GM19043 (cell line): ENCODE measurements at regions not wholly inside any gene's neighbourhood (a gene's known extent, or its start where the extent isn't known, plus 50 kb on each side); places are given as distances from the start of the nearest gene placed in this dataset.

Experiments
- ATAC-seq: cut with Tn5 transposase; IDR thresholded peaks from one replicate; pipeline ENCODE4 v1.9.1; 2021; ENCODE audit warnings: low read depth; ENCODE audit not compliant: unreplicated experiment

DNA sequence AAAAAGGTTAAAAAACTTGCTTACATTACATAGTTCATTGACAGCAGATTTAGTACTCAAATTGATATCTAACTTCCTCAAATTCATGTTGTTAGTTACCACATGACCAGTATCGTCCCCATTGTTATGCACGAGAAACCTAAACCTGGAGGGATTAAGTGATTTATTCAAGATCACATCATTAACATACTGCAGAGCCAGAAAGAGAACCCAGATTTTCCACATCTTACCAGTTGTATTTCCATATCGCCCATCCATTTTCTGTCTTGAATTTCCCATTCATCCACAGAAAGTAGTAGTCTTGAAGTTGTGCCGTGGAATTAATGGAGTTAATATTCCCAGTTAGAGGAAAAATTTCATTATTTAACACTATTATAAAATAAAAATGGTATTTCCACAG is 512.0 kb downstream of the METTL4 start:
- no peak for ATAC-seq

DNA sequence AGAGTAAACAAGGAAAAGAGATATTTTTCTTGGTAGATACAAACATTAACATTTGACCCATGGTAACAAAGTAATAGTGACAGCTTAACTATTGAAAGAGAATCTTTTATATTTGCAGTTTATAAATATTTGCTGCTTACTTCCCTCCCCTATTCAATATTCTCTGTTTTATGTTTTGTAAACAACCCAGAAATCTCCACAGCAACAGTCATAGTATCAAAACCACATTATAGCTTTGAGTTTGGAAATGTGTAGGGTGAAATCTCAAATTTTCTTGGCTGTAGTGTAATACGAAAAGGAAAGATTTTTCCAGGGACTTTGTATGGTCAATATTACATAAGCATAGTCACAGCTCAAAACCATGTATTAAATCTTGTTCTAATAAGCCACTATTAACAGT is 511.2 kb downstream of the METTL4 start:
- ATAC-seq = no peak

DNA sequence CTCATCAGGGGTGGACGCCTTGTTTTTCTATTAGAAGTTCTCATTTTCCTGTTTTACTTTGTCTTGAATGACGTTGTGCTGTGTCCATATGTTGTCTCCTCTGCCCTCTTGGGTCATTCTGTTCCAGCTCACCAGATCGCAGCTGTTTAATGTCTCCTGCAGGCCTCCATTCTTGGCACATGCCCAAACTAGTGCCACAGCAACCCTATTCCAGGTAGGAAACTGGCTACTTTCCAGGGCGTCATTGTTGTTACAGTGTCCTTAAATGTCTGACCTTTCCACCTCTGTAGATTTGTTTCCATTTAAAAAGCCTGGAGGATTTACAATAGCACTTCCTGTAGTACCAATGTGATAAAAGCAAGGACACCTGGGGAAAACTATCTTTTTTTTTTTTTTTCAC is 500.7 kb downstream of the METTL4 start:
- ATAC-seq = no peak

DNA sequence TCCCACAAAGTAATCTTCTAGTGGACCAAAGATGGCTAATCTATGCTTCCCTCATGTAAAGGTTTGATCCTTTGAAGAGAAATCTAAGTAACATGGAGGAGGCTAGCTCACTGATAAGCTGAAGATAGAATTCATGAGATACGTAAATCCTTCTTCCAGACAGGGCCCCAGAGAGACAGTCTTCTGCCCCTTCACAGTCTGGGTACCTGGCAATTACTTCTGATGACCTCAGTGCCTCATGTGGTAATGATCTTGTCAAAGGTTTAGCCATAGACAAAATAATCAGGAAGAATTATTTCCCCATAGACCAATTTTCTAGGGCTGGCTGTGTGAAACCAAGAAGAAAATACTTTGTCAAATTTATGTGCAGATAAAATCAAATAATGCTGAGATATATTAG is 495.8 kb downstream of the METTL4 start:
- ATAC-seq = no peak

DNA sequence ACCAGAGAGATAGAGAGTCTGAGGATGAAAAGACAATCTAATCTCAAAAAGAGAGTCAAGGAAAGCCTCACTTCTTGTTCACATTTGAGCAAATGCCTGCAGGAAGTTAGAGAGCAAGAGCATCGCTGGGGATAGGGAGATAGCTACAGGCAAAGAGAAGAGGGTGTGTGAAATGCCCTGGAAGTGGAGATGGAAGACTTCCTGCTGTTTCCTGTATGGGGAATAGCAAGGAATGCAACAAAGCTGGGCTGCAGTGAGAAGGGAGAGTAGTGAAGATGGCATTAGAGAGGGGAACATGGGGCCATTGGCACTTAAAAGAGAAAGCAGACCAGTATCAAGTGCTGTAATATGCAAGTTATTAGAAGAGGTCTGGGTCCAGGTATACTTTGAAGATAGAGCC is 488.6 kb downstream of the METTL4 start:
- no peak for ATAC-seq

DNA sequence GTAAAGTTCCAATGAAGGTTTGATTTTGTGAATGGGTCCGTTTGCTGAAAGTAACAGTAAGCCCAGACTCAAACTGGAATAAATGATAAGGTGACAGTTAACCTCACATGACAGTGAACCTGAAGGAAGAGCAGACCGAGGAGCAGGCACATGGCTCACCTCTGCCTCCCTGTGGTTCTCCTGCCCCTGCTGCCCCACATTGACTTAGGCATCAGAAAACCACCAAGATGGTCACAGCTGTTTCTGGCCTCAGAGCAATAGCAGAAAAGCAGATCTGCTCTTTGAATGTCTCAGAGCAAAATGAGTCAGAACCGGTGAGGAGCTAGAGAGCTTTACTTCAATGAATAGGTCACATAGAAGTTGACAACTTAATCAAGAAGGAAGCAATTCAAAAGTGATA is 487.6 kb downstream of the METTL4 start:
- no peak for ATAC-seq

DNA sequence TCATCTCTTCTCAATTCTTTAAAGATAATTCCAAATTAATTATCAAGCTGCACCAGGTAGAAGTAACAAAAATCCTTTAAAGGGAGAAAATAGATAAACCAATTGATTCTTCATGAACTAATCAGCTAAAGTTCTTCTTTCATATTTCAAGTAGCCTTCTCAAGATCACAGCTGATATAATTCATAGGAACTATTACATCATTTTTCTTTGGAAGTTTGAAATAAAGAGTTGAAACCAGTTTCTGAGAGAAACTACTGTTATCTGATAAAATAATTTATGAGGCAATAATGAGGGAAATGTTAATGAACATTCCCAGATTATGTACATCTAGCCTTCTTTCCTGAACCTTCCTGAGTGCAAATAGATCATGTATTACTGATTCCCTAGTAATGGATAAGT is 484.9 kb downstream of the METTL4 start:
- no peak for ATAC-seq

DNA sequence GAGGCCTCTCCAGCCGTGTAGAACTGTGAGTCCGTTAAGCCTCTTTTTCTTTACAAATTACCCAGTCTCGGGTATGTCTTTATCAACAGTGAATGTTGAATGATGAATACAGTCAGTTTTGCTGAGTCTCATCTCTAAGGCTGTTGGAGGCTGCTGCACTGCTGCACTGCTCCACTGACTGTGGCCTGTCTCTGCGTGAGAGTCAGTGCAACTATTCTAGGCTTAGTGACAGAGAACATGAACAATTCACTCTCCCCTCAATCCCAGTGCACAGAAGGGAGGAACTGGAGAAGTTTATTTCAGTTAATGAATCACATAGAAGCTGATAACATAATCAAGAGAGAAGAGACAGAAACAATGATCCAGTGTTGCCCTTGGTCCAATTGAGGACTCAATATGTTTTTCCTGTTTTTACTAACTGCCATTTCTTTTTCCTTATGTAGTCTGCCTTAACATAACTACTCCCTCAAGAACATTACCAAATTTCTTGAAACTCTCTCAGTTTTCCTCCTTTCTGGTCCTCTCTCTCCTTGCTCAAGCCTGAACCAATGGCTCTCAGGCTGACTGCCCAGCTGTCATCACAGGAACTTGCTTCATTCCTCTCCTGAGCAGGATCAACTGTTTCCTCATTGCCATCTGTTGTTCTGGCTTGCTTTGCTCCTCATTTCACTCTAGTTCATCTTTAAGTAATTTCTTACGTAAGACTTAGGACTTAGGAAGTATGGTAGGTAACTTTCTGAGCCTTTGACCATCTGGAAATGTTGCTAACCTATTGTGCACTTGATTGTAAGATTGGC is 483.2 kb downstream of the METTL4 start:
- ATAC-seq = no peak

DNA sequence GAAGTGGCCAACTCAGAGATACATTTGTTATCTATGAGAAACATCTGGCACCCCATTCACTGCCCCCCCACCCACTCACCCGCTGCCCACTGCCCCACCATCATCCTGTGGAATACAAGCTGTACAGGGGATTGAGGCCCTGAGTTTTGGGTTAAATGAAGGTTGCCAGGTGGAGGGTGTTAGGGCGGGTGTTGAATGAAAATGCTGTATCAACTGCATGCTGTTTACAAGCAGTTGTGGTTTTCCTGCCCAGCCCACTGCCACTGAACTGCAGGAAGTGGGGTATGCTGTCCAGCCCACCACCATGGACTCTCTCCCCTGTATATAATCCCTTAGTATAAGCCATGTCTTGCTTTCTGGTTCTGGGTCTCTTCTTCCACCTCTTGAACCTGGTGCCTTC is 481.9 kb downstream of the METTL4 start:
- ATAC-seq = no peak

DNA sequence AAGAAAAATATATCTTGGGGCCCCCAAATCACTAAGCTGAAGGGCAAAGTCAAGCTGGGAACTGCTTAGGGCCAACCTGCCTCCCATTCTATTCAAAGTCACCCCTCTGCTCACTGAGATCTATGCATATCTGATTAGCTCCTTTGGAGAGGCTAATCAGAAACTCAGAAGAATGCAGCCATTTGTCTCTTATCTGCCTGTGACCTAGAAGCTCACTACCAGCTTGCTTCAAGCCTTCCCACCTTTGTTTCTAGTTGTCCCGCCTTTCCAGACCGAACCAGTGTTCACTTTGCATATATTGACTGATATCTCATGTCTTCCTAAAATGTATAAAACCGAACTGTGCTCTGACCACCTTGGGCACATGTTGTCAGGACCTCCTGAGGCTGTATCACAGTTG is 479.4 kb downstream of the METTL4 start:
- ATAC-seq = no peak

DNA sequence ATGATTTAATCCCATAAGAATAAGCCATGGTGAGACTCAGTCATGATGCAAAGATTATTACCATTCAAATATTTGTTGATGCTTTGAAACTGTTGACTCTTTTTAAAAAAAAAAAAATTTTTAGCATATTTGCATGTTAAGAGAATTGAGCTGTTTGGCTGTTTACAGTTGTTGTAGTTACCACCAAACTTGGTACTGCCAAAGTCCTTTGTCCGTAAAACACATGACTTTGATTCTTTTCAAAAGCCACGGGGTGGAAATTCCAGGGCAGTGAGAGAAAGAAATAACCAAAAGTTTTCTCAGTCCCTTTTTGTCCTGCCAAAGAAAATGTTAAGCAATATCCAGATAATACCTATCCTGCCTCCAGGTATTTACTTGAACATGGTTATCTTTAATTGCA is 474.8 kb downstream of the METTL4 start:
- ATAC-seq = no peak

DNA sequence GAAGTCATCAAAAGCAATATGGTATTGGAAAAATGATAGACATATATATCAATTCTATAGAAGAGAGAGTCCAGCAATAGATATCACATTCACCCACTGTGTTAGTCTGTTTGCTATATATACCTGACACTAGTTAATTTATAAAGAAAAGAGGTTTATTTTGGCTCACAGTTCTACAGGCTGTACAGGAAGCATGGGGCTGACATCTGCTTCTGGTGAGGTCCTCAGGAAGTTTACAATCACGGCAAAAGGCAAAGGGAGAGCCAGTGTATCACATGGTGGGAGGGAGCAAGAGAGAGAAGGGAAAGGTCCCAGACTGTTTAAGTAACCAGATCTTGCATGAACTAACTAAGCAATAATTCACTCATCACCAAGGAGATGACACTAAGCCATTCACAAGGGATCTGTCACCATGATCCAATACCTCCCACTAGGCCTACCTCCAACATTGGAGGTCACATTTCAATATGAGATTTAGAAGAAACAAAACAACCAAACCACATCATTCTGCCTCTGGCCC is 470.6 kb downstream of the METTL4 start:
- no peak for ATAC-seq

DNA sequence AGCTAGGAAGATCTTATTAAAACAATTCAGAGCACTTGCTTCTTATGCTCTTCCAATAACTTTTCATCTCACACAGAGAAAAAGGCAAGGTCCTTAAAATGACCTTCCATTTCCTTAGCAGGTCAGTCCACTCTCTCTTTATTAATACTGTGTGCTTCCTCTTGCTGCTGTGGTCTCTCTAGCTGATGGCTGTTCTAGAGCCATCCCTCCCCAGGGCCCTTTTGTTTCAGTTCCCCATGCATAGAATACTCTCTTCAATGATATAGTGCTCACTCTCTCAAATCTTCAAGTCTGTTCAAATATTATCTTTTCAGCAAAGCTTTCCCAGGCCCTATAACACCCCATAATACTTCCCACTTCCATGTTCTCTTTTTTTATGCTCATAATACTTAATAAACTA is 469.3 kb downstream of the METTL4 start:
- ATAC-seq = peak; percentile 49

DNA sequence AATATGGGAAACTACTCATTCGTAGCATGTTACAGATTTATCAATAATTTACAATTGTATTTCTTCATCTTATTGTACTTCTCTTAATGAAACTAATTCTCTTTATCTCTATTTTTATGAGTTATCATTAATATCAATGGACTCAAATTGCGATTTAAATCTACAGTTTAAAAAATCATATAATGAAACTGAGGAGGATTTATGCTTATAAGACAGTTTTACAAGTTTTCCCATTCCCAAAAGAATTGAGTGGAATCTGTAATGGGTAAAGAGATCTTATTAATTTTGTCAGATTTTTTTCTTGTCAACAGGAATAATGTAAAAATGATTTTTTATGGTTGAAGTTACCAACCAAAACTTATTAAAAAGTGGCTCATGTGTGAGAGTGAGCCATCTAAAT is 468.0 kb downstream of the METTL4 start:
- ATAC-seq = no peak

DNA sequence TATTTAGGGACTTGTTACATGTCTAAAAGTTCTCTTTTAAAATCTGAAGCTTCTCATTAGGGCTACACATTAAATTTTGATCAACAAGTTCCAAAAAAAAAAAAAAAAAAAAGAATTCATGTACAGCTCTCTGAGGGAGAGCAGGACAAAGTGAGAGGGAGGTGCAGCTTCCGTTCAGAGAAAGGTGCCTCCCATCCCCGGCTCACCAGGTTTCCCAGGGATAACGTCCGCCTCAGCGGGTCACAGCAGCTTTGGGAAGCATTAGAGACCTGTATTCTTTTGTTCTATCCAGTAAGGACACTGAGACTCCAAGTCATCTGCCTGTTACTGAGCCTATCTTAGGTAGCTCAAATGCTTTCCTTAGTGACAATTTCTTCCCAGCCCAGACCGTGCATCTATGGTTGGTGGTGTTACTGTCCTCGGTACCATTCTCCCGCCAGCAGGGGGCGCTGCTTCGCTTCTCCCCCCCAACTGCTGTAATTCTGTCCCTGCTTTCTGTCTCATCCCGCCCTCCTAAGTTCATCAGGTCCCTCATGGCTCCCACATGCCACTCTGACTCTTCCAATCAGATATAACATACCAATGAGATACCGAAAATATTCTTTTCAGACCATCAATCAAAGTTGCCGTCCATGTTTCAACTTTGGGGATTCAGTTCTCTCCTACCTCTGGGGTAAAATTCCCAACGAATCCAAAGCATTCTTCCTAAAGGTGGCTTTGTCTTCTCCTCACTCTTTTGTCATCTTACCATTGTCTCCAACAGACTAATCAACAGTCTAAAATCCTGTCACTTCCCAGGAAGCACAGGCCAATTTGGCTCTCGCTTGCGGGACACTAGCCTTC is 466.5 kb downstream of the METTL4 start:
- peak; percentile 80 for ATAC-seq

DNA sequence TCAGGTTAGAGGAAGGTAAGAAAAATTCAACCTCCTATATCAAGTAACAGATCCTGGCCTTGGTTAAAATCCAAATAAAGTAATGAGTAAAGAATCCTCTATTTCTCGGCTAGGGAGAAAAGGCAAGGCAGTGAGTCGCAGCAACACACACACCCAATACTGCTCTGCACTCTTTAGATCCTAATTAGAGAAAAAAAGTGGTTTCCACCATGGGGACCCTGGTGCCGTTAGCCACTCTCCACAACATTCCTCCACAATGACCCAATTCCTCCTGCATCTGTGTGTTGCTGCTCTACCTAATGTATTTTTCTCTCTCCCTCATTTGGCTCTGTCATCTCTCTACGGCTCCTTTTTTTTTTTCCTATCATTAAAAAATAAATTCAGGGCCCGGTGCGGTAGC is 462.7 kb downstream of the METTL4 start:
- ATAC-seq = no peak

DNA sequence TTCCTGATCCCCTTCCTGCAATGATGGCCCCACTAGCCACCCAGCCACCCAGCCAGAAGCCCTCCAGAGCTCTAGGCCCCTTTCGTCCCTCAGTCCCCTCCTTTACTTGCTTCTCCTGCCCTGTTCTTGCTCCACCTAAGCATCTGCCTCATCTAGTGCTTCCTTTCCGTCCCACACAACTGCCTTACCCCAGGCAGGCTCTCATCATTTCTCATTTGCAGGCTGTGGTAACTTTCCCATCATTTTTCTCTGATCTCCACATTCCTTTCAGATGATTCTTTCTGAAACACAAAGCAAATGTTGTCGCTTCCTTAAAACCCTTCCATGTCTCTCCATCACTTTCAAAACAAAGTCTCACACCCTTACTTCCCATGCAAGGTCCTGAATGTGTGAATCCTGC is 459.8 kb downstream of the METTL4 start:
- no peak for ATAC-seq

DNA sequence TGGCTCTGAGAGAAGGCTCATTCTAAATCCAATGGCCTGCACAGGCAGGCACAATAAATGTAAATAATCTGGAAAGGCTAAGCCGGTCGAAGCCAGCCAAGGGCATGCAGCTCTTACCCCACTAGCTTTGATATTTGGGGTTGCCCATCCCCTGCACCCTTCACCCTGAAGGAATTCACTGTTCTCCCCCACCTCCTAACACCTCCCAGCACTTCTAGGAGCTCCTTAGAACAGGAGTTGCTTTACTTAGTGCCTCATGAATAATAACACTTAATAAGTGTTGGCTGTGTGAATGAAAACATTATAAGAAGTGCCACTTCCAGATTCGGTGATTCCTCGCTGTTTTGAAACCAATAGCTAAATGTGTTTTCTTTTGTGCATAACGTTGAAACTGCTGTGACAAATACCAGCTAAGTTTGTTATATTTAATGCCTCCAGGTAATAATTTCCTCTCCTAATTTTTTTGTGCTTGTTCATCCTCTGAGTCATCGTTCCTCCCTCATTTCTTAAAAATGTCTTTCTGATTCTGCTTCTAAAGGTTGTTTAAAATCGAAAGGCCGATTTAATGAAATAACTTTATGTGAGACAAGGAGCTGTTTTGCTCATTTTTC is 458.8 kb downstream of the METTL4 start:
- ATAC-seq = no peak

DNA sequence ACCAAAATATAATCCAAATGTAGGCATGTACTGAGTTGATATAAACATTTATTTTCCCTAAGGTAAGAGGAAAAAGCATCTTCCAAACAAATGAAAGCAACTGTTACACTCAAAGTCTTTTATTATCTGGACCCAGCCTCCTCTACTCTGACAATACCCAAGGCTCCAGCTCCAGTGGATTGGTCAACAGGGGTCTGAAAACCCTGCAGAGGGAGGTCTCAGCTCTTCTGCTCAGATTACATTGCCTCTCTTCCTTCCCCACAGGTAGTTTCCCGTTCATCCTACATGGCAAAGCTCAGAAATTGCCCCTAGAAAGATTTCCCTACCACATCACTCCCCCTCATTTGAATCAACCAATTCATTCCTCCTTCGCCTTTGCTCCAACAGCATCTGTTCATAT is 457.0 kb downstream of the METTL4 start:
- ATAC-seq = no peak

DNA sequence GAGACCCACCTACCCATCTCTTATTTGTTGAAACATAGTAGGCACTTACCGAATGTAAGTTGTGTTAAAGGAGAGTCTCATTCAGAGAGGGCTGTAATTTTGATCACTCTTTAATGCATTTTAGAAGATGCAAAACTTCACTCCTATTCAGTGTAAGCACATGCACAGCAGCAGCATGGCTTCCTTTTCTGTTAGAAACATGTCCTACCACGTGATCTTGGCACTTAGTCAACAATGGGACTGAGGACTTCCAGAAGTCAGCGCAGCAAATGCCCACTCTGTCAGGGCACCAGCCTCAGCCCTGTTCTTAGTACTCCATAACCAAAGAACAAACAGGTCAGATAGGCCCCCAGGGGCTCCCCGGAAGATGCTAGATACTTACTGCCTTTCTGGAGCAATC is 456.5 kb downstream of the METTL4 start:
- no peak for ATAC-seq

DNA sequence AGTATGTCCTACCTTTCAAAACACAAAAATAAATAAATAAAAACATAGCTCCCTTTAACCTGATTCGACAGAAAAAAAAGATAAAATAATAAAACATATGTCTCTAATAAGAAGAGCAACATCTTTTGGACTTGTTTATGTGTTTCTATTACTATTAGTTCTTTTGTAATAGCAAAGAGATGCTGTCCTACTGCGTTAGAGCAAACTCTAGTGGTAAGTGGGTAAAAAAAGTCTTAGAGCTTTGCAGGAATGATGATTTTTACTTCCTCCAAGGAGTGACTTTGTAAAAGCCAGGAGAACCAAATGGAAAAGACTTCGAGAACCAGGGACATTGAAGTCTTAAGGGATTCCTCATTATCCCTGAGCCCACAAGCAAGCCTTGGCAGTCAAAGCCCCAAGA is 450.1 kb downstream of the METTL4 start:
- no peak for ATAC-seq
